A673 (cell line): ENCODE measurements at regions not wholly inside any gene's neighbourhood (a gene's known extent, or its start where the extent isn't known, plus 50 kb on each side); places are given as distances from the start of the nearest gene placed in this dataset.

Experiments used
- BruUV-seq: library from RNA; stranded (reverse); fragments of 400-500 nt; replicated peaks from 2 replicates; lab custom pipeline; 2021; lab: Mats Ljungman, UMichigan
- CTCF ChIA-PET: fragments of 300-600 bp; sonication (Branson Sonifier 250); formaldehyde crosslinking; loops from one replicate; lab custom pipeline; 2022; ENCODE audit warnings: antibody characterized with exemption; lab: Charles Lee
- POLR2A ChIA-PET: fragments of 300-600 bp; sonication (Branson Sonifier 250); formaldehyde crosslinking; loops from one replicate; lab custom pipeline; 2022; ENCODE audit warnings: antibody characterized with exemption; ENCODE audit not compliant: low non-redundant PET; lab: Charles Lee
- DNase-seq: peaks from one replicate; pipeline ENCODE4 v3.0.0-alpha.2; 2015; ENCODE audit warnings: low spot score
- H3K27ac ChIP-seq: fragments of 200-600 bp; sonication (generic); 2 replicates; pipeline ENCODE4 v1.5.1; 2016; ENCODE audit warnings: mixed run types, low read depth, mild to moderate bottlenecking, mixed read lengths, antibody characterized with exemption, low read length; ENCODE audit not compliant: poor library complexity, severe bottlenecking
- H3K27me3 ChIP-seq: fragments of 200-600 bp; sonication (generic); replicated peaks from 2 replicates; pipeline ENCODE4 v1.6.1; 2017; ENCODE audit warnings: mixed run types, low read depth, mild to moderate bottlenecking, mixed read lengths, antibody characterized with exemption, low read length; ENCODE audit not compliant: insufficient read depth, poor library complexity
- H3K36me3 ChIP-seq: fragments of 200-600 bp; sonication (generic); 2 replicates; pipeline ENCODE4 v1.6.1; 2016; ENCODE audit warnings: mixed run types, mild to moderate bottlenecking, mixed read lengths, antibody characterized with exemption, low read length; ENCODE audit not compliant: insufficient read depth, poor library complexity, severe bottlenecking
- H3K4me1 ChIP-seq: fragments of 200-600 bp; sonication (generic); 2 replicates; pipeline ENCODE4 v1.6.1; 2017; ENCODE audit warnings: mixed run types, mild to moderate bottlenecking, mixed read lengths, antibody characterized with exemption, low read length; ENCODE audit not compliant: insufficient read depth, poor library complexity, severe bottlenecking
- H3K4me3 ChIP-seq: fragments of 200-600 bp; sonication (generic); 2 replicates; pipeline ENCODE4 v1.5.1; 2016; ENCODE audit warnings: low read depth, mixed run types, mild to moderate bottlenecking, mixed read lengths, low read length; ENCODE audit not compliant: poor library complexity, severe bottlenecking
- H3K9me3 ChIP-seq: fragments of 200-600 bp; sonication (generic); 2 replicates; pipeline ENCODE4 v1.6.1; 2016; ENCODE audit warnings: mixed run types, low read depth, mild to moderate bottlenecking, mixed read lengths, antibody characterized with exemption, low read length; ENCODE audit not compliant: poor library complexity, severe bottlenecking
- CTCF ChIP-seq: fragments of 300-800, 200-600 bp; sonication (generic); conservative IDR thresholded peaks from 2 replicates; pipeline ENCODE4 v1.5.1; 2017; ENCODE audit warnings: low read depth, mild to moderate bottlenecking, antibody characterized with exemption, low read length, moderate library complexity, mixed read lengths
- EZH2 ChIP-seq: fragments of 200-600 bp; sonication (generic); IDR thresholded peaks from 2 replicates; pipeline ENCODE4 v1.6.1; 2017; ENCODE audit warnings: borderline replicate concordance, low read depth, mild to moderate bottlenecking, mixed read lengths, antibody characterized with exemption, low read length; ENCODE audit not compliant: poor library complexity, severe bottlenecking
- intact Hi-C: fragments of 100-400 bp; cut with micrococcal nuclease; formaldehyde crosslinking; loops from one replicate; pipeline ENCODE4 v1.10.0; 2022; ENCODE audit not compliant: unreplicated experiment

GRCh38 chr3:124636863-124637296 is 93.4 kb upstream of the UMPS start:
- TF ChIP-seq EZH2 (no peak), CTCF (no peak)
- Histone ChIP-seq H3K4me1 (no peaks in the 10 kb centered on the region), H3K27ac (no peak overlapping the region), H3K4me3 (no peak overlapping the region), H3K9me3 (no peaks in the 10 kb centered on the region), H3K27me3 (no peaks in the 10 kb centered on the region), H3K36me3 (no peaks in the 10 kb centered on the region)
- POLR2A ChIA-PET, result no interaction called here
- no TSS peak for BruUV-seq
- intact Hi-C loops, result no loop called here
- CTCF ChIA-PET, result no interaction called here
- DNase-seq, result no peak

GRCh38 chr3:124639406-124640237 is 90.6 kb upstream of the UMPS start:
- no peak overlapping the region for H3K4me3 ChIP-seq
- no peak for DNase-seq
- no peaks in the 10 kb centered on the region for H3K4me1 ChIP-seq
- no peaks in the 10 kb centered on the region for H3K36me3 ChIP-seq
- POLR2A ChIA-PET, result no interaction called here
- H3K27ac ChIP-seq, result no peak overlapping the region
- no peak for TF ChIP-seq EZH2
- TF ChIP-seq CTCF, result no peak
- H3K9me3 ChIP-seq, result no peaks in the 10 kb centered on the region
- no peaks in the 10 kb centered on the region for H3K27me3 ChIP-seq
- no TSS peak for BruUV-seq
- intact Hi-C loops, result no loop called here
- CTCF ChIA-PET, result no interaction called here

- no peak for DNase-seq
- Histone ChIP-seq H3K36me3 (no peaks in the 10 kb centered on the region), H3K27me3 (no peaks in the 10 kb centered on the region), H3K4me1 (no peaks in the 10 kb centered on the region), H3K9me3 (no peaks in the 10 kb centered on the region), H3K4me3 (no peak overlapping the region), H3K27ac (no peak overlapping the region)
- intact Hi-C loops, result no loop called here
- no TSS peak for BruUV-seq
- ChIA-PET POLR2A (no interaction called here), CTCF (no interaction called here)
- TF ChIP-seq EZH2 (no peak), CTCF (no peak)
Observed at GRCh38 chr3:124640635-124641306, 89.5 kb upstream of the UMPS start.
